HCT116 (cell line): ENCODE measurements at regions not wholly inside any gene's neighbourhood (a gene's known extent, or its start where the extent isn't known, plus 50 kb on each side); places are given as distances from the start of the nearest gene placed in this dataset.

ENCODE experiments used
- ATF3 ChIP-seq: IDR thresholded peaks from 2 replicates; pipeline ENCODE4 v1.6.1; 2012
- CEBPB ChIP-seq: IDR thresholded peaks from 2 replicates; pipeline ENCODE4 v1.6.1; 2012; ENCODE audit warnings: low read depth
- CTCF ChIP-seq, 3 experiments: fragments of 200-600 bp in 1 of 3; sonication (generic) in 1 of 3; IDR thresholded peaks in 2 of 3; conservative IDR thresholded peaks in 1 of 3; 2 replicates each; pipeline ENCODE4 v1.5.1; 2012 to 2017; ENCODE audit warnings: low read depth in 2 of 3, low read length in 2 of 3, antibody characterized with exemption in 1 of 3, borderline replicate concordance in 1 of 3, control low read depth in 1 of 3, mild to moderate bottlenecking in 1 of 3, mixed read lengths in 1 of 3, mixed run types in 1 of 3, moderate library complexity in 1 of 3; ENCODE audit not compliant: insufficient read depth in 1 of 3
- POLR2AphosphoS5 ChIP-seq: IDR thresholded peaks from 2 replicates; pipeline ENCODE4 v1.6.1; 2011; ENCODE audit warnings: mild to moderate bottlenecking, low read depth, low read length, moderate library complexity
- SIN3A ChIP-seq: IDR thresholded peaks from 2 replicates; pipeline ENCODE4 v1.6.1; 2012; ENCODE audit warnings: low read depth

- TF ChIP-seq SIN3A (no peak), ATF3 (no peak), CTCF (IDR thresholded peaks at IDR 0.05 in 2 of 3, conservative IDR thresholded peaks at IDR 0.05 in 1 of 3; ENCODE audit: borderline replicate concordance in 1 of 3, insufficient read depth in 1 of 3, low read depth in 2 of 3, low read length in 2 of 3) (no peak), CEBPB (no peak), POLR2AphosphoS5 (no peak)
Observed at GRCh38 chr3:144839991-144840390, 868.4 kb downstream of the DIPK2A start.
